Caco-2 (cell line): ENCODE measurements at regions not wholly inside any gene's neighbourhood (a gene's known extent, or its start where the extent isn't known, plus 50 kb on each side); places are given as distances from the start of the nearest gene placed in this dataset.

Experiments used
- BruUV-seq: library from RNA; stranded (reverse); fragments of 400-500 nt; replicated peaks from 2 replicates; lab custom pipeline; 2021; lab: Mats Ljungman, UMichigan
- CTCF ChIA-PET: fragments of 300-600 bp; sonication (Branson Sonifier 250); formaldehyde crosslinking; loops from one replicate; lab custom pipeline; 2022; ENCODE audit warnings: antibody characterized with exemption; lab: Charles Lee
- POLR2A ChIA-PET: fragments of 300-600 bp; sonication (Branson Sonifier 250); formaldehyde crosslinking; loops from one replicate; lab custom pipeline; 2022; ENCODE audit warnings: antibody characterized with exemption; lab: Charles Lee
- DNase-seq, 2 experiments: peaks; one replicate each; pipeline versions ENCODE4 v3.0.0 to v3.0.0-alpha.2; 2020 to 2022
- H3K27me3 ChIP-seq: replicated peaks from 2 replicates; pipeline ENCODE4 v1.6.0; 2011; ENCODE audit warnings: low read length; ENCODE audit not compliant: control insufficient read depth, insufficient read depth
- H3K36me3 ChIP-seq: 2 replicates; pipeline ENCODE4 v1.5.1; 2011; ENCODE audit warnings: low read length; ENCODE audit not compliant: control insufficient read depth, insufficient read depth
- H3K4me1 ChIP-seq: fragments of 250-450 bp; sonication (Bioruptor Pico); 2 replicates; pipeline ENCODE4 v1.5.1; 2020; ENCODE audit warnings: mild to moderate bottlenecking
- H3K4me3 ChIP-seq: 2 replicates; pipeline ENCODE4 v1.5.1; 2011; ENCODE audit warnings: low read depth, mild to moderate bottlenecking, control low read depth, low read length
- H3K9me3 ChIP-seq: fragments of 250-450 bp; sonication (Bioruptor Pico); 2 replicates; pipeline ENCODE4 v1.5.1; 2020; ENCODE audit warnings: mild to moderate bottlenecking, moderate library complexity
- H3K27ac Mint-ChIP-seq: one replicate; pipeline ENCODE4 v1.8.0; 2022; ENCODE audit warnings: mixed read lengths; ENCODE audit not compliant: unreplicated experiment
- H3K27me3 Mint-ChIP-seq: one replicate; pipeline ENCODE4 v1.8.0; 2022; ENCODE audit warnings: mixed read lengths; ENCODE audit not compliant: insufficient read depth, unreplicated experiment
- H3K36me3 Mint-ChIP-seq: one replicate; pipeline ENCODE4 v1.8.0; 2022; ENCODE audit warnings: mild to moderate bottlenecking, mixed read lengths; ENCODE audit not compliant: insufficient read depth, unreplicated experiment
- H3K4me1 Mint-ChIP-seq: one replicate; pipeline ENCODE4 v1.8.0; 2022; ENCODE audit warnings: low read depth, mixed read lengths; ENCODE audit not compliant: unreplicated experiment
- H3K4me3 Mint-ChIP-seq: one replicate; pipeline ENCODE4 v1.8.0; 2022; ENCODE audit warnings: mild to moderate bottlenecking, moderate library complexity, mixed read lengths; ENCODE audit not compliant: unreplicated experiment
- H3K9me3 Mint-ChIP-seq: one replicate; pipeline ENCODE4 v1.8.0; 2022; ENCODE audit warnings: mixed read lengths; ENCODE audit not compliant: unreplicated experiment
- CTCF ChIP-seq, 2 experiments: fragments of 200-600 bp in 1 of 2; IDR thresholded peaks; 1 replicate in 1 of 2; 2 replicates in 1 of 2; pipeline versions ENCODE4 v1.5.1 to v1.8.0; 2011 to 2022; ENCODE audit warnings: antibody characterized with exemption in 1 of 2, control low read depth in 1 of 2, inconsistent platforms in 1 of 2, low read depth in 1 of 2, low read length in 1 of 2, mild to moderate bottlenecking in 1 of 2, moderate library complexity in 1 of 2; ENCODE audit not compliant: insufficient read depth in 1 of 2, severe bottlenecking in 1 of 2, unreplicated experiment in 1 of 2
- intact Hi-C: fragments of 100-400 bp; cut with micrococcal nuclease; formaldehyde crosslinking; loops from one replicate; pipeline ENCODE4 v1.10.0; 2022; ENCODE audit not compliant: unreplicated experiment

DNA sequence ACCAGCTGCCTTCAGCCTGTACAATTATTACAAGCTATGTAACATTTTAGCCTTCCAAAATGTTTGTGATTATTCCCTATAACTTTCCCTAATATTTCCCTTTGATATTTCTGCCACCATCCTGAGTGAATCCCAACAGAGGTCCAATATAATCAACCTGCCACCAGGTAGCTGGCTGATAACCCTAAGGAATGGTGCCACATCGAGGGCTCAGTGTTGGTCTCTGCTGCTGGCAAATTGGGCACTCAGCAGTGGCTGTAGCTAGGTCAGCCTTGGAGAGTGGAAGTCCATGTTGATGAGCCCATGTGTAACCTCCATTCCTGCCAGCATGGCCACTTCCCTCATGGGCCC lies 121.2 kb downstream of the ZNF280B start:
- no peak for DNase-seq
- no peak for TF ChIP-seq CTCF (IDR thresholded peaks at IDR 0.05; ENCODE audit: insufficient read depth in 1 of 2, low read depth in 1 of 2, low read length in 1 of 2, severe bottlenecking in 1 of 2, unreplicated experiment in 1 of 2)
- no TSS peak for BruUV-seq
- no peak overlapping the region for H3K27ac Mint-ChIP-seq
- no peak overlapping the region for H3K4me3 ChIP-seq
- H3K4me3 Mint-ChIP-seq: no peak overlapping the region
- H3K4me1 Mint-ChIP-seq: peaks cover 15% of the 10 kb centered on the region
- H3K36me3 Mint-ChIP-seq: no peaks in the 10 kb centered on the region
- peaks cover 3% of the 10 kb centered on the region; the same call in 1 of the 2 replicates for H3K4me1 ChIP-seq
- no peaks in the 10 kb centered on the region for H3K27me3 ChIP-seq
- CTCF ChIA-PET: no interaction called here
- no peaks in the 10 kb centered on the region for H3K27me3 Mint-ChIP-seq
- no peaks in the 10 kb centered on the region for H3K36me3 ChIP-seq
- POLR2A ChIA-PET: no interaction called here
- H3K9me3 ChIP-seq: 0 out of 2 replicates have a peak, but pooled peaks cover 2% of the 10 kb centered on the region
- intact Hi-C loops: no loop called here
- H3K9me3 Mint-ChIP-seq: no peaks in the 10 kb centered on the region

DNA sequence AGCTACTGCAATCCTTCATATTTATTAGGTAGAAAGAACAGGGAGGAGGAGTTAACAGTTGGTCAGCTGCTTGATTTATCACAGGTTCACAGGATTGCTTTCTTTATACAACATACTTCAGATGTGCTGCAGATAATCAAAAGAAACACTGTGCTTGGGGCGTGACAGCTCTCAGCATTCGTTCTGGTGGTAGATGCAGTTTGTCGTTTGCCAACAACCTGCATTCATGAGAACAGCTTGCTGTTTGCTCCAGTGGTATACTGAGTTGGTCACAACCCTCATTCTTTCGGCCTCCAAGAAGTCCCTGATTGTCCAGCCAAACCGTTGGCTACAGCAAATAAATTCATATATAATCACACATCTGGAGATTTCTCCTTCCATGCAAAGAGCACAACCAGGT lies 120.5 kb downstream of the ZNF280B start:
- Mint-ChIP-seq H3K27ac (no peak overlapping the region), H3K4me3 (no peak overlapping the region), H3K4me1 (peaks cover 15% of the 10 kb centered on the region), H3K36me3 (no peaks in the 10 kb centered on the region), H3K27me3 (no peaks in the 10 kb centered on the region), H3K9me3 (no peaks in the 10 kb centered on the region)
- no TSS peak for BruUV-seq
- TF ChIP-seq CTCF (IDR thresholded peaks at IDR 0.05; ENCODE audit: insufficient read depth in 1 of 2, low read depth in 1 of 2, low read length in 1 of 2, severe bottlenecking in 1 of 2, unreplicated experiment in 1 of 2): no peak
- ChIA-PET POLR2A (no interaction called here), CTCF (no interaction called here)
- Histone ChIP-seq H3K4me3 (no peak overlapping the region), H3K36me3 (no peaks in the 10 kb centered on the region), H3K4me1 (peaks cover 3% of the 10 kb centered on the region; the same call in 1 of the 2 replicates), H3K27me3 (no peaks in the 10 kb centered on the region), H3K9me3 (0 out of 2 replicates have a peak, but pooled peaks cover 5% of the 10 kb centered on the region)
- DNase-seq: no peak
- intact Hi-C loops: no loop called here

DNA sequence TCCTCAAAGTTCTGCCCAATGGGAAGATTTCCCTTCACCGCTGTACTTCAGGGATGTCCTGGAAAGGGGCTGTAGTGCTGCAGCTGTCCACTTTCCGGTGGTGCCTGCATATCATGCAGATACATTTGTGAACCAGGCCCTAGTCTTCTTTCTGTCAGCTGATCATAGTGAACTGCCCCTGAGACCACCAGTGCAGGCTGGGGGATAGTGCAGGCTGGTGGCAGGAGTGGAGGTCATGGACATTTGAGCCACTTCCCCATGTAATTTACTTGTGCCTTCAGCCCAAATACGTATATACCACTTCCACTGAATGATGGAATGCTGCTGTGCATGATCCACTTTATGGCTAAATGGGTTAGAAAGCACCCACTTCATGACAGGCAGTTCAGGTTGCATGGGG lies 120.0 kb downstream of the ZNF280B start:
- H3K9me3 ChIP-seq: 0 out of 2 replicates have a peak, but pooled peaks cover 5% of the 10 kb centered on the region
- DNase-seq: no peak
- Mint-ChIP-seq H3K4me3 (no peak overlapping the region), H3K4me1 (peaks cover 15% of the 10 kb centered on the region), H3K9me3 (no peaks in the 10 kb centered on the region), H3K36me3 (no peaks in the 10 kb centered on the region), H3K27ac (no peak overlapping the region), H3K27me3 (no peaks in the 10 kb centered on the region)
- ChIA-PET CTCF (no interaction called here), POLR2A (no interaction called here)
- no TSS peak for BruUV-seq
- intact Hi-C loops: no loop called here
- peaks cover 3% of the 10 kb centered on the region; the same call in 1 of the 2 replicates for H3K4me1 ChIP-seq
- no peak for TF ChIP-seq CTCF (IDR thresholded peaks at IDR 0.05; ENCODE audit: insufficient read depth in 1 of 2, low read depth in 1 of 2, low read length in 1 of 2, severe bottlenecking in 1 of 2, unreplicated experiment in 1 of 2)
- H3K36me3 ChIP-seq: no peaks in the 10 kb centered on the region
- H3K27me3 ChIP-seq: no peaks in the 10 kb centered on the region
- H3K4me3 ChIP-seq: no peak overlapping the region
